Upper lobe of left lung (tissue), 4 donors: ENCODE measurements at regions not wholly inside any gene's neighbourhood (a gene's known extent, or its start where the extent isn't known, plus 50 kb on each side); places are given as distances from the start of the nearest gene placed in this dataset.

Experiments used
- EP300 ChIP-seq, 4 donors: sonication (generic); formaldehyde crosslinking; IDR thresholded peaks; one replicate each; pipeline ENCODE4 v1.5.1; 2017; ENCODE audit warnings: antibody characterized with exemption in 4 of 4, control low read depth in 2 of 4
- POLR2A ChIP-seq, 4 donors: fragments of 450-650 bp; IDR thresholded peaks; one replicate each; pipeline ENCODE4 v1.5.1; 2016 to 2017; ENCODE audit warnings: antibody characterized with exemption in 4 of 4, mild to moderate bottlenecking in 2 of 4
- POLR2AphosphoS5 ChIP-seq, 2 donors: sonication (generic); formaldehyde crosslinking; IDR thresholded peaks; one replicate each; pipeline ENCODE4 v1.5.1; 2017; ENCODE audit warnings: antibody characterized with exemption in 2 of 2
- TF ChIP-seq, protein P1 (sequence below), 6 experiments: fragments of 450-650 bp in 4 of 6; fragments of 200-600 bp in 2 of 6; sonication (generic) in 2 of 6; IDR thresholded peaks; one replicate each; pipeline ENCODE4 v1.5.1; 2016 to 2019; ENCODE audit warnings: antibody characterized with exemption in 6 of 6

DNA sequence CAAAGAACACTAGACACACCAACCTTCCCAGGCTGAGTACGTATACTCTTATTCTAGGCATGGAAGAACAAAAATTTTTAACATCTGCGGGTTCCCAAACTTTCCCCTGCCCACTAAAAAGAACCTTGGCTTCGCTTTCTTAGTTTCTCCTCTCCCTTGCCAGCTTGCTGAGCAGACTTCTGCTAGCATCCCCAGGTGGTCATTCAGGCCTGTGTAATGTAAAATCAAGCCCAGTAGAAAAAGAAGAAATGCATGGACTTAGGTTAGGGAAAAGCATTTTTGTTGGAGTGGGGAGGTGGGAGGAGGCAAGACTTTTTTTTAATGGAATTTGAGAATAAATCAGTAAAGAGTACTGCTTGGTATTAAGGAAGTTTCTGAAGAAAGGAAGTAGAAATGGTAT lies 331.0 kb upstream of the TLE4 start:
- TF ChIP-seq, protein P1, sequence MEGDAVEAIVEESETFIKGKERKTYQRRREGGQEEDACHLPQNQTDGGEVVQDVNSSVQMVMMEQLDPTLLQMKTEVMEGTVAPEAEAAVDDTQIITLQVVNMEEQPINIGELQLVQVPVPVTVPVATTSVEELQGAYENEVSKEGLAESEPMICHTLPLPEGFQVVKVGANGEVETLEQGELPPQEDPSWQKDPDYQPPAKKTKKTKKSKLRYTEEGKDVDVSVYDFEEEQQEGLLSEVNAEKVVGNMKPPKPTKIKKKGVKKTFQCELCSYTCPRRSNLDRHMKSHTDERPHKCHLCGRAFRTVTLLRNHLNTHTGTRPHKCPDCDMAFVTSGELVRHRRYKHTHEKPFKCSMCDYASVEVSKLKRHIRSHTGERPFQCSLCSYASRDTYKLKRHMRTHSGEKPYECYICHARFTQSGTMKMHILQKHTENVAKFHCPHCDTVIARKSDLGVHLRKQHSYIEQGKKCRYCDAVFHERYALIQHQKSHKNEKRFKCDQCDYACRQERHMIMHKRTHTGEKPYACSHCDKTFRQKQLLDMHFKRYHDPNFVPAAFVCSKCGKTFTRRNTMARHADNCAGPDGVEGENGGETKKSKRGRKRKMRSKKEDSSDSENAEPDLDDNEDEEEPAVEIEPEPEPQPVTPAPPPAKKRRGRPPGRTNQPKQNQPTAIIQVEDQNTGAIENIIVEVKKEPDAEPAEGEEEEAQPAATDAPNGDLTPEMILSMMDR (IDR thresholded peaks at IDR 0.05) = no peak
- TF ChIP-seq POLR2A (IDR thresholded peaks at IDR 0.05) (no peak), POLR2AphosphoS5 (IDR thresholded peaks at IDR 0.05) (no peak), EP300 (IDR thresholded peaks at IDR 0.05) (no peak)
